ENCODE measurements at regions not wholly inside any gene's neighbourhood (a gene's known extent, or its start where the extent isn't known, plus 50 kb on each side); places are given as distances from the start of the nearest gene placed in this dataset.
"Not testable (repeated sequence)": the region's sequence is repeated elsewhere in the genome, so short reads cannot be mapped to it uniquely, and the experiment has no call there.

GRCh38 chrX:51163730-51164129 lies 168.9 kb upstream of the NUDT10 start:
- Mint-ChIP-seq H3K27me3 (ENCODE audit: low read depth in 2 of 2) (no peaks in the 10 kb centered on the region), H3K9me3 (no peaks in the 10 kb centered on the region), H3K36me3 (no peaks in the 10 kb centered on the region), H3K27ac (no peak overlapping the region), H3K4me1 (no peaks in the 10 kb centered on the region), H3K4me3 (no peak overlapping the region)
- Histone ChIP-seq H3K27ac (ENCODE audit: low read length) (no peak overlapping the region), H3K4me1 (ENCODE audit: control insufficient read depth, insufficient read depth, low read length) (no peaks in the 10 kb centered on the region), H3K36me3 (ENCODE audit: control insufficient read depth, insufficient read depth, low read length) (no peaks in the 10 kb centered on the region), H3K9me3 (ENCODE audit: control insufficient read depth, insufficient read depth, low read length) (no peaks in the 10 kb centered on the region), H3K4me3 (ENCODE audit: low read length) (no peak overlapping the region), H3K27me3 (ENCODE audit: control insufficient read depth, insufficient read depth, low read length) (no peaks in the 10 kb centered on the region)
- DNase-seq (no peak), ATAC-seq (no peak)
- TF ChIP-seq CTCF (IDR thresholded peaks at IDR 0.05) = no peak
- intact Hi-C loops (cut with micrococcal nuclease) = no loop called here
- WGBS (ENCODE audit: insufficient coverage) = 100% methylated on average over 4 of the region's 6 CpGs

- H3K4me3 Mint-ChIP-seq; ATAC-seq; H3K4me1 Mint-ChIP-seq; H3K27ac Mint-ChIP-seq; DNase-seq; H3K9me3 Mint-ChIP-seq; H3K4me3 ChIP-seq (ENCODE audit: low read length); H3K27ac ChIP-seq (ENCODE audit: low read length); H3K4me1 ChIP-seq (ENCODE audit: control insufficient read depth, insufficient read depth, low read length); H3K36me3 ChIP-seq (ENCODE audit: control insufficient read depth, insufficient read depth, low read length); intact Hi-C loops (cut with micrococcal nuclease); H3K36me3 Mint-ChIP-seq; H3K27me3 ChIP-seq (ENCODE audit: control insufficient read depth, insufficient read depth, low read length); H3K9me3 ChIP-seq (ENCODE audit: control insufficient read depth, insufficient read depth, low read length): not testable (repeated sequence)
- H3K27me3 Mint-ChIP-seq (ENCODE audit: low read depth in 2 of 2) = peaks cover 0 to 32% of the 10 kb centered on the region in 2 donors
- 92% methylated on average over 3 of the region's 4 CpGs for WGBS (ENCODE audit: insufficient coverage)
Measured at GRCh38 chrX:51178356-51178900, 154.2 kb upstream of the NUDT10 start.

- H3K36me3 Mint-ChIP-seq; ATAC-seq; H3K9me3 ChIP-seq (ENCODE audit: control insufficient read depth, insufficient read depth, low read length); H3K4me3 ChIP-seq (ENCODE audit: low read length); H3K27ac ChIP-seq (ENCODE audit: low read length); H3K36me3 ChIP-seq (ENCODE audit: control insufficient read depth, insufficient read depth, low read length); H3K4me1 Mint-ChIP-seq; H3K4me3 Mint-ChIP-seq; H3K27me3 ChIP-seq (ENCODE audit: control insufficient read depth, insufficient read depth, low read length); DNase-seq; intact Hi-C loops (cut with micrococcal nuclease); H3K9me3 Mint-ChIP-seq; H3K27ac Mint-ChIP-seq; H3K4me1 ChIP-seq (ENCODE audit: control insufficient read depth, insufficient read depth, low read length): not testable (repeated sequence)
- peaks cover 0 to 20% of the 10 kb centered on the region in 2 donors for H3K27me3 Mint-ChIP-seq (ENCODE audit: low read depth in 2 of 2)
- WGBS (ENCODE audit: insufficient coverage) = no CpG with 5 or more reads among the region's 5 CpGs
Measured at GRCh38 chrX:51179805-51180204, 152.8 kb upstream of the NUDT10 start.

GRCh38 chrX:51182545-51182944 lies 150.1 kb upstream of the NUDT10 start:
- TF ChIP-seq CTCF (IDR thresholded peaks at IDR 0.05) = no peak
- H3K27me3 Mint-ChIP-seq (ENCODE audit: low read depth in 2 of 2) = peaks cover 0 to 14% of the 10 kb centered on the region in 2 donors
- Histone ChIP-seq H3K27me3 (ENCODE audit: control insufficient read depth, insufficient read depth, low read length) (no peaks in the 10 kb centered on the region), H3K27ac (ENCODE audit: low read length) (no peak overlapping the region), H3K36me3 (ENCODE audit: control insufficient read depth, insufficient read depth, low read length) (no peaks in the 10 kb centered on the region), H3K4me1 (ENCODE audit: control insufficient read depth, insufficient read depth, low read length) (no peaks in the 10 kb centered on the region), H3K9me3 (ENCODE audit: control insufficient read depth, insufficient read depth, low read length) (no peaks in the 10 kb centered on the region), H3K4me3 (ENCODE audit: low read length) (no peak overlapping the region)
- H3K4me1 Mint-ChIP-seq = no peaks in the 10 kb centered on the region
- no peak overlapping the region for H3K4me3 Mint-ChIP-seq
- intact Hi-C loops (cut with micrococcal nuclease) = no loop called here
- no peaks in the 10 kb centered on the region for H3K36me3 Mint-ChIP-seq
- ATAC-seq (no peak), DNase-seq (no peak)
- no peak overlapping the region for H3K27ac Mint-ChIP-seq
- H3K9me3 Mint-ChIP-seq = no peaks in the 10 kb centered on the region
- 79% methylated on average over 6 of the region's 6 CpGs for WGBS (ENCODE audit: insufficient coverage)
